Activated T-cell treated with anti-CD3 and anti-CD28 coated beads, Interleukin-2, amount 50 U/mL, for 4 hours (primary cell): ENCODE measurements at regions not wholly inside any gene's neighbourhood (a gene's known extent, or its start where the extent isn't known, plus 50 kb on each side); places are given as distances from the start of the nearest gene placed in this dataset.

Experiments used
- ATAC-seq, 2 donors: fragments of 200-7000 bp; cut with Tn5 transposase; one replicate each; pipeline ENCODE4 v1.10.0; 2021
- DNase-seq: peaks from one replicate; pipeline ENCODE4 v3.0.0-alpha.2; 2020
- H3K27me3 Mint-ChIP-seq: one replicate; pipeline ENCODE4 v1.8.0; 2021; ENCODE audit warnings: low read depth, mixed read lengths
- H3K36me3 Mint-ChIP-seq: one replicate; pipeline ENCODE4 v1.8.0; 2022; ENCODE audit warnings: mixed read lengths; ENCODE audit not compliant: insufficient read depth
- H3K4me1 Mint-ChIP-seq: one replicate; pipeline ENCODE4 v1.8.0; 2021; ENCODE audit warnings: low read depth, mixed read lengths
- H3K4me3 Mint-ChIP-seq: one replicate; pipeline ENCODE4 v1.8.0; 2021; ENCODE audit warnings: mild to moderate bottlenecking, moderate library complexity, mixed read lengths
- H3K9me3 Mint-ChIP-seq: one replicate; pipeline ENCODE4 v1.8.0; 2021; ENCODE audit warnings: mixed read lengths

DNA sequence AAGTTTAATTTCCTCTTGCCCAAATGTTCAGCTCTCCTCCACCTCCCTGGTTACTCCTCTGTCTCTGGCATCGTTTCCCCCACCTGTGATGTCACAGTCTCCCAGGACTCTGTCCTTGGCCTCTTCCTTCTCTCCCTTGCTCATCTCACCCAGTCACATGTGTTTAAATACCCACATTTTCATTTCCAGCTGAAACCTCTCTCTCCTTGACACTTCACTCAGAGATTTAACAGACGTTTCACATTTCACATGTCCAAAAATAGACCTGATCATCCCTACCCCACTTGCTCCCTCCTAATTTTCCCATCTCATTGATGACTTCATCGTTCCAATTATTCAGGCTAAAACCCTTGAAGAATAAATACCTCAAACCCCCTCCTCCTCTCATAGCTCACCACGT is 604.1 kb upstream of the JAG1 start:
- peaks cover 5% of the 10 kb centered on the region for H3K9me3 Mint-ChIP-seq
- no peaks in the 10 kb centered on the region for H3K27me3 Mint-ChIP-seq
- ATAC-seq (no peak), DNase-seq (no peak)
- no peaks in the 10 kb centered on the region for H3K4me1 Mint-ChIP-seq
- no peak overlapping the region for H3K4me3 Mint-ChIP-seq
- H3K36me3 Mint-ChIP-seq = no peaks in the 10 kb centered on the region

DNA sequence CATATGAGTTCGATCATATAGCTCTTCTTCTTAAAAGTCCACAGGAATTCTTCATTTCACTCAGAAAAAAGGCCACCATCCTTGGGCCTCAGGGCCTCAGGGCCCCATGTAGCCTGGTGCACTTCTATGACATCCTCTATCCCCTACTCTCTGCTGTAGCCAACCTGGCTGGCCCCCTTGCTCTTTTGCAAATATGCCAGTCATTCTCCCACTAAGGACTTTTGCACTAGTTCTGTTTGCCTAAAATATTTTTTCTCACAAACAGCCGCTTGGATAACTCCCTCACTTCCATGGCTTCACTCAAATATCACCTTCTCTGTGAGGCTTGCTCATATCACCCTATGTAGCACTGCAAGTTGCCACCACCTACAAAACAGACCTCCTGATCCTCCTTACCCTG is 604.7 kb upstream of the JAG1 start:
- peaks cover 5% of the 10 kb centered on the region for H3K9me3 Mint-ChIP-seq
- DNase-seq (no peak), ATAC-seq (no peak)
- no peak overlapping the region for H3K4me3 Mint-ChIP-seq
- H3K27me3 Mint-ChIP-seq = no peaks in the 10 kb centered on the region
- no peaks in the 10 kb centered on the region for H3K4me1 Mint-ChIP-seq
- H3K36me3 Mint-ChIP-seq = no peaks in the 10 kb centered on the region

DNA sequence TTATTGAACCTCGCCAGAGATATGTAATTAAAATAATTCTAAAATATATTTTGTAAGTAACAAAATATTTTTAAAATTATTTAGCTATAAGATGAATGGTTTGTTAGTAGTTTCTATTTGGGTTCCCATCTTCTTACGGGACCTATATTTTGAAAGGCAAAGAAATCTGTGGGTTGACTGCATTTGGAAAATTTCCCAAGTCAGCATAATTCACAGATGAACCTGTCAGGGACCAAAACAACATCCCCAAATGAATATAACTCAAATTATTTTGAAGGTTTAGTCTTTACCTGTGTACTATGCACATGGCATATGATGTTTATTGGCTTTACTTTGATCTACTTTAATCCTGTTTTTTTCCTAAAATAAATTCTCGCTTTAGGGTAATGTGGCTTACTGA is 607.4 kb upstream of the JAG1 start:
- ATAC-seq (no peak), DNase-seq (no peak)
- Mint-ChIP-seq H3K27me3 (no peaks in the 10 kb centered on the region), H3K36me3 (no peaks in the 10 kb centered on the region), H3K9me3 (peaks cover 5% of the 10 kb centered on the region), H3K4me1 (no peaks in the 10 kb centered on the region), H3K4me3 (no peak overlapping the region)

DNA sequence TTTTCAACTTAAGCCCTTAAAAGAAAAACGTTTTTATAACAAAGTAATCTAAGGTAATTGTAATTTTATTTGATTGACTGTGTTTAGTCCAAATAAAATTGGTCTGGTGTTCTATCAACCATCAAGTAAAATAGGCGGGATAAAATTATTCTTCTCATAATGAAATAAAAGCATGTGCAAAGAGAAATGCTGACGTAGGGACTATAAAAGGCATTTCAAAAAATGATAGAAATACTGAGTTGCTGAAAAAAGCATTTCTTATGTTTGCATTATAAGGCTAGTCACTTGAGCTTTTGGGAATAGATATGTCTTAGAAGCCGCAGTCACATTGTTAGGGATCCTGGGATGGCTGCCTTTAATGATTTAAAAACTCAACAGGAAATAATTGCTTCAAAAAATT is 608.0 kb upstream of the JAG1 start:
- Mint-ChIP-seq H3K27me3 (no peaks in the 10 kb centered on the region), H3K9me3 (peaks cover 5% of the 10 kb centered on the region), H3K4me1 (no peaks in the 10 kb centered on the region), H3K36me3 (no peaks in the 10 kb centered on the region), H3K4me3 (no peak overlapping the region)
- DNase-seq (no peak), ATAC-seq (no peak)

DNA sequence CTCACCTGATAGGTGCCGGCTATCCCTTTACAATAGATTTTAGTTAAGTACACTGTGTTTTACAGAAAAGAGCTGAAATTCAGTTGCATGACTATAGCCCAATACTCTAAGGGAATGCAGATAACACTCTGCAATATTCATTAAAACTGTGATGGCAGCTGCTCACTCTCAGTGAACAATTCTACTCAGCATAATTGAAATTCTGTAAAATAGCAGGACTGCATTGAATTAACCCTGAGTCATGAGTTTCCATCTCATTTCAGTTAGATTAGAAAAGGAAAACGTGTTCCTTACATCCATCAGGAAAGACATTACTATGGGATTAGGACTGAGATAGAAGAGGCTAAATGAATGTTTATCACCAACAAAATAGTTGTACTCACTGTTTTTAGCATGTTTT is 613.3 kb upstream of the JAG1 start:
- H3K36me3 Mint-ChIP-seq = no peaks in the 10 kb centered on the region
- ATAC-seq (no peak), DNase-seq (no peak)
- no peaks in the 10 kb centered on the region for H3K27me3 Mint-ChIP-seq
- no peaks in the 10 kb centered on the region for H3K4me1 Mint-ChIP-seq
- peaks cover 3% of the 10 kb centered on the region for H3K9me3 Mint-ChIP-seq
- no peak overlapping the region for H3K4me3 Mint-ChIP-seq

DNA sequence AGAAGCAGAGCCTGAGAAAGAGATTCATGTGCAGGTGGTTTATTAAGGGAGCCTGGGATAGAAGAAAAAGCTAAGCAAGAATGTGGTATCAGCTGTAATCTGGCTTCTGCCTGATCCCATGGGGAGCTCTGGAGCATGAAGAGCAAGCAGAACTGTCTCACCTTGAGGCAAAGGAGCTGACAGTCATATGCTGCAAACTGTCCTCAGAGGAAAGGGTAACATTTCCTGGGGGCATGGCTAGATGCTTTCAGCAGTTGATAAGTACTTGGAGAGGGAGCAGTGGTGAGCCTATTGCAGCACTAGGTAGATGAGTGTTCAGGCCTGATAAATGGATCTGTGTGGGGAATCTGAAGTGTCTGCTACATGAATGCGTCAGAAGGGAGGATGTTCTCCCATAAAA is 621.5 kb upstream of the BTBD3 start:
- H3K27me3 Mint-ChIP-seq = no peaks in the 10 kb centered on the region
- peaks cover 4% of the 10 kb centered on the region for H3K9me3 Mint-ChIP-seq
- no peak for DNase-seq
- H3K4me1 Mint-ChIP-seq = no peaks in the 10 kb centered on the region
- ATAC-seq = no peak
- no peaks in the 10 kb centered on the region for H3K36me3 Mint-ChIP-seq
- no peak overlapping the region for H3K4me3 Mint-ChIP-seq

DNA sequence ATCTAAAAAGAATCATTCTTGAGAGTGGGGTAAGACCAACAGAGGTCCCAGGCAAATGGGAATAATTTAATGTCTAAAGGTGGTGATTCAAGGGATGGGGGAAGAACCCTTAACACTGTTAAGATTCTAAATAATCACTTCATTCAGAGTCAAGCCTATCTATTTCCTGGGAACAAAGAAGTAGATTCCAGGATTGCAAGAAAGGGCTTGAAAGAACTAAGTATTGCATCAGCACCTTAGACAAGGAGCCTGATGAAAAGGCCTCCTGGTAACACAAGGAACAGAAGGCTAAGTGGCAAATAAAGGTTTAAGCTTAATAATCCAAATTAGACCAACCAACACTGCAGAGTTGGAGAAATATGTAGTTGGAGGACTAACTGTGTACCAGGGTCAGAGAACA is 620.7 kb upstream of the BTBD3 start:
- H3K4me3 Mint-ChIP-seq = no peak overlapping the region

DNA sequence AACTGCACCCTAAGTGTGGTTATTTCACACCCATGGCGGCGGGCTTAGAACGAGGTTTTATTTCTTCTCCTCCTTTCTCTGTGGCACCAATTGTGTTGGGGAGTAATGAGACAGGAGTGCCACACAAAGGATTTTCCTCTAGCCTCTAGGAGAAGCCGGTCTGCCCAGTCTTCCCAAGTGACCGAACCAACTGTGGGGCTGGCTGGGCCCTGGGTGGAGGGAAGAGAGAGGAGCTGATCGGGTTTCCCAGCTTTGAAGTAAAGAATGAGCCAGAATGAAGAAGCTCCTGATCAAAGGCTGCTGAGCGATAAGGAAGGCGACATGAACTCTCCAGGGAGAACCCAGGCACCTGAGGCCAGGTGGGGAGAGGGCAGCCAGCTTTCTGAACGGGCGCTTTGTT is 616.0 kb upstream of the BTBD3 start:
- no peak for ATAC-seq
- Mint-ChIP-seq H3K9me3 (no peaks in the 10 kb centered on the region), H3K4me3 (no peak overlapping the region), H3K36me3 (no peaks in the 10 kb centered on the region), H3K4me1 (no peaks in the 10 kb centered on the region), H3K27me3 (no peaks in the 10 kb centered on the region)
- DNase-seq = no peak

More for the DNA sequence above, 620.7 kb upstream of the BTBD3 start:
- Mint-ChIP-seq H3K27me3 (no peaks in the 10 kb centered on the region), H3K9me3 (peaks cover 4% of the 10 kb centered on the region), H3K36me3 (no peaks in the 10 kb centered on the region), H3K4me1 (no peaks in the 10 kb centered on the region)
- ATAC-seq = no peak
- DNase-seq = no peak

DNA sequence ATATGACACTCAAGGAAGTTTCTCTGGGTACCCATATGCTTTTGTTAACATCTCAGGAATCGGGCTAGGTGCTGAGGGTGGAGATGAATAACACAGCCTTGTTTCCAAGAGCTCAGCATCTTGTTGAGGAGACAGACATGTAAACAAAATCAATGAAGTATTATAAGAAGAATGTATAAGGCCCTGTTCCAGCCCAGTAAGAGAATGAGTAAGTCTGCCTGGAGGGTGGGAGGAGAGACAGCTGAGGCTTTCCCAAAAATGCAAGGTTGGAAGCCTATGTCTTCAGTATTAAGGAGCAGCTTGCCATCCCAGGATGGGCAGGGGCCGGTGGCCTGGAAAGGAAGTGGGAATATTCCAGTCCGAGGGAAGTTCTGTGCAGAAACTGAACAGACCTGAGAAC is 615.3 kb upstream of the BTBD3 start:
- H3K9me3 Mint-ChIP-seq = no peaks in the 10 kb centered on the region
- no peaks in the 10 kb centered on the region for H3K36me3 Mint-ChIP-seq
- DNase-seq (no peak), ATAC-seq (no peak)
- no peaks in the 10 kb centered on the region for H3K4me1 Mint-ChIP-seq
- no peak overlapping the region for H3K4me3 Mint-ChIP-seq
- no peaks in the 10 kb centered on the region for H3K27me3 Mint-ChIP-seq

DNA sequence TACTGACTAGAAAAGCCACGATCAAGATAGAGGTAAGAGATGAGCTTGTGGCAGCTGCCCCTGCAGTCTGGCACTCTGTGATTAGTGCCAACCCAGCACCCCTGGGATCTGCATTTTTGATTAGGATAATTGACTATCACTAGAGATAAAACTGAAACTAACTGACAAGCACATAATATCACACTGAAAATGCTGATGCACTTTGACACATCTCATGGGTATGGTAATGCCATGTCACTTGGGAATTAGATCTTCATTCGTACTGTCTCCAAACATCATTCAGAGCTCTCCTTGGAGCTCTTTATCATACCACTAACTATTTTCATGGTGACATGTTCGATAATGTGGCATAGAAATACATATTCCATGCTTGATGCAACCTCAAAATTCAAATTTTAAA is 612.9 kb upstream of the BTBD3 start:
- ATAC-seq (no peak), DNase-seq (no peak)
- Mint-ChIP-seq H3K4me3 (no peak overlapping the region), H3K9me3 (no peaks in the 10 kb centered on the region), H3K4me1 (no peaks in the 10 kb centered on the region), H3K27me3 (no peaks in the 10 kb centered on the region), H3K36me3 (no peaks in the 10 kb centered on the region)

DNA sequence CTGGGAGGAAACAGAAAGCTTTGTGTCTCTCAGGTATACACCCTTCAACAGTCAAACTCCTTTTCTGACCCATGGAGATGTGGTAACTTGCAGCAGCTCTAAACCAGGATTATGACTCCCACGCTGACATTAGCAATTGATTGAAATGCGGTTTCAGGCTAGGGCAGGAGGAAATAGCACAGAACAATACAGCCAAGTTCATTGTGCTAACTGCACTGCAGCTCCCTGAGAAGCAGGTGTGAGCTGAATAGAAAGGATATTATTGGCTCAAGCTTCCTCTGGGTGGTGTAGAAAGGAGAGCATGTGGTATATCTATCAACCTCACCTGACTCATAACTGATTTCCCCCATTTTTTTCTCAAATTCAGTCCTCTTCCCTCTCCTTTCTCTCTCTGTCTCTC is 612.3 kb upstream of the BTBD3 start:
- ATAC-seq = no peak
- Mint-ChIP-seq H3K9me3 (no peaks in the 10 kb centered on the region), H3K4me3 (no peak overlapping the region), H3K36me3 (no peaks in the 10 kb centered on the region), H3K4me1 (no peaks in the 10 kb centered on the region), H3K27me3 (no peaks in the 10 kb centered on the region)
- no peak for DNase-seq

DNA sequence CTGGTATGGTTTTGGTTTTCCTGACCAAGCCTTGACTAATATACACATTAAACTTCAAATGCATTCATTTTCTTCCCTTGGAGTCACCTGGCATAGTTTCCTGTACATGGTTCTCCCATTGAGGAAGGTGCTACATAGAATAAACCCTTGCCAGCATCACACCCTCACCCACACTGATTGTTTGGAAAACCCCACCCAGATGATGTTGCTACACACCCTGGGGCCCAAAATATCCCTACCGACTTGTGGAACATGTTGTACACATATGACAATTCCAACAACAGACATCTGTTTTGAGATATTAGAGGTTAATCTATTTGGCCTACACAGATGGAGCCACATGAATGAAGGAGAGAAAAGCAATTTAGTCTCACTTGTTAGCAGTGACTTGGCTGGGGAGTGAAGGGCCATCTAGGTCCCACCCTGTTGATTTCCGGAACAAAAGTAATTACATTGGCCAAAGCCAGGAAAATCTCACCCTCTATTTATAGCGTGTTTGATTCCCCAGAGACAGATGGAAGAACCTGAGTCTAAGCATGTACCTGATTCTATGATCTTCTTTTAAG is 606.0 kb upstream of the BTBD3 start:
- Mint-ChIP-seq H3K9me3 (peaks cover 8% of the 10 kb centered on the region), H3K27me3 (no peaks in the 10 kb centered on the region), H3K4me3 (no peak overlapping the region), H3K36me3 (no peaks in the 10 kb centered on the region), H3K4me1 (no peaks in the 10 kb centered on the region)
- no peak for DNase-seq
- no peak for ATAC-seq

DNA sequence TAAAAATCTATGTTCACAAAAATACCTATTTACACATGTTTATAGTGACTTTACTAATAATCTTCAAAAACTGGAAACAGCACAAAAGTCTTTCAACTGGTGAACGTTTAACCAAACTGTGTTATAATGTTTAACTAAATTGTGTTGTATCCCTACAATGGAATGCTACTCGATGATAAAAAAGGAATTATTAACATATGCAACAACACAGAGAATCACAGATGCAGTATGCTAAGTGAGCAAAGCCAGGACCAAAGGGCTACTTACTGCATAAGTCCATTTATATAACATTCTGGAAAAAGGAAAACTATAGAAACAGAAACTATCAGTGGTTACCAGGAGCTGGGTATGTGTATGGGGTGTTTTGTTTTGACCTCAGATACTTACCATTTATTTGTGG is 602.2 kb upstream of the BTBD3 start:
- ATAC-seq = no peak
- Mint-ChIP-seq H3K27me3 (no peaks in the 10 kb centered on the region), H3K4me1 (no peaks in the 10 kb centered on the region), H3K36me3 (no peaks in the 10 kb centered on the region), H3K9me3 (peaks cover 11% of the 10 kb centered on the region), H3K4me3 (no peak overlapping the region)
- DNase-seq = no peak

DNA sequence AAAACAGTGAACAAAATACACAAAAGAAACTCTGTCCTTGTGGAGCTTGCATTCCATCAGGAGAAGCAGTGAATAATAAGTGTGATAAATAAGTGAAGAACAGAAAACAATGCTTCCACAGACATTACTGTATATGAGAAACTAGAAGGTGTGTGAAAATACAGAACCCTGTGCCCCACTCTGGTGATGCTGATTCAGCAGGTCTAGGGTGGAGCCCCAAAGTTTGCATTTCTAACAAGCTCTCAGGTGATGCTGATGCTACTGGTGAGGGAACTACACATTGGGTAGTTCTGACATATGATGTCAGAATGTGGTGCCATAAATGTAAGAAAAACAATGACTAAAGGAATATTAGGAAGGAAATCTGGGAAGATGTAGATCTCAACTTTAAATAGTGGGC is 601.4 kb upstream of the BTBD3 start:
- Mint-ChIP-seq H3K27me3 (no peaks in the 10 kb centered on the region), H3K4me3 (no peak overlapping the region), H3K9me3 (peaks cover 10% of the 10 kb centered on the region), H3K36me3 (no peaks in the 10 kb centered on the region), H3K4me1 (no peaks in the 10 kb centered on the region)
- ATAC-seq (no peak), DNase-seq (no peak)

DNA sequence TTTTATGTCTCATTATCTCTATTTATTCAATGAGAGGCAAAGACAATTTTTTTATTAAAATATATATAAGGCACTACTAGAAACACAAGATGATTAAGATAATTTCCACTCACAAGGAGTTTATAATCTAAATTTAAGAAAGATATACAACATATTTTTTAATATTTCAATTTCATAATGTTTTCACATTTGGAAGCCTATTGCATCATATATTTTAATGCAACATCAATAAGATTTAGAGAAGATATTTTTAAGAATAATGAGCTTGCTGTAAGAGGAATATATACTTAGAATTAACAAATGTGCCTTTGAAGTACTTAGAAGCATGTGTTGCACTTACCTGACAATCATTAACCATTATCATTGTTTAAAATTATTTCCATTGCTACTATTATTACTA is 597.7 kb upstream of the BTBD3 start:
- H3K27me3 Mint-ChIP-seq = no peaks in the 10 kb centered on the region
- no peak overlapping the region for H3K4me3 Mint-ChIP-seq
- no peak for ATAC-seq
- H3K9me3 Mint-ChIP-seq = peaks cover 23% of the 10 kb centered on the region
- no peaks in the 10 kb centered on the region for H3K4me1 Mint-ChIP-seq
- no peak for DNase-seq
- no peaks in the 10 kb centered on the region for H3K36me3 Mint-ChIP-seq

DNA sequence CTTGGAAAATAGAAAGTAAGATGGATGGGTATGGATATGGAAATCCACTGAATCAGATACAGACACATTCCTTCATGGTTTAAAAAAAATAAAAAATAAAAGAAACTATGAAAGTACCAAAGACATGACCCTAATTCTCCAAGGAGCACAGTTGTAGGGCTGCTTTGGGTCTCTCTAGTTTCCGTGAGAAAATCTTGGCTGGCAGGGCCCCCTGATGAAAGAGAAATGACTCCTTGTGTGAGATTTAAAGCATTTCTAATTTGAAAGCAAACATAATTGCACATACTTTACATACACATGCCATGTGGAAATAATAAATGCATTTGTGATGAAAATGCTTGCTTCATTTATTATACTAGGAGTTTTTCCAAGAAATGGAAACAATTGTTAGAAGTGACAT is 593.9 kb upstream of the BTBD3 start:
- H3K4me3 Mint-ChIP-seq = no peak overlapping the region
- ATAC-seq (no peak), DNase-seq (no peak)
- H3K36me3 Mint-ChIP-seq = no peaks in the 10 kb centered on the region
- peaks cover 21% of the 10 kb centered on the region for H3K9me3 Mint-ChIP-seq
- no peaks in the 10 kb centered on the region for H3K4me1 Mint-ChIP-seq
- no peaks in the 10 kb centered on the region for H3K27me3 Mint-ChIP-seq
